ENCODE measurements at regions not wholly inside any gene's neighbourhood (a gene's known extent, or its start where the extent isn't known, plus 50 kb on each side); places are given as distances from the start of the nearest gene placed in this dataset.

- no peak overlapping the region for H3K27ac ChIP-seq
- TF ChIP-seq POLR2AphosphoS5 (IDR thresholded peaks at IDR 0.05) (no peak), CTCF (IDR thresholded peaks at IDR 0.05) (no peak), POLR2A (IDR thresholded peaks at IDR 0.05) (no peak)
- DNase-seq (ENCODE audit: low spot score in 2 of 2) = no peak
Observed at GRCh38 chr13:72537395-72537780, 190.0 kb downstream of the MZT1 start.

GRCh38 chr13:72536714-72537394 lies 190.6 kb downstream of the MZT1 start:
- TF ChIP-seq CTCF (IDR thresholded peaks at IDR 0.05) (no peak), POLR2A (IDR thresholded peaks at IDR 0.05) (no peak), POLR2AphosphoS5 (IDR thresholded peaks at IDR 0.05) (no peak)
- no peak for DNase-seq (ENCODE audit: low spot score in 2 of 2)
- Histone ChIP-seq H3K4me3 (no peak overlapping the region), H3K27me3 (no peaks in the 10 kb centered on the region), H3K9me3 (no peaks in the 10 kb centered on the region), H3K36me3 (no peaks in the 10 kb centered on the region), H3K27ac (no peak overlapping the region), H3K4me1 (no peaks in the 10 kb centered on the region)
- intact Hi-C loops (cut with DNase I; ENCODE audit: low total_unique reads) = no loop called here

More at GRCh38 chr13:72537395-72537780, 190.0 kb downstream of the MZT1 start:
- no peaks in the 10 kb centered on the region for H3K36me3 ChIP-seq
- no peaks in the 10 kb centered on the region for H3K9me3 ChIP-seq
- H3K27me3 ChIP-seq = no peaks in the 10 kb centered on the region
- intact Hi-C loops (cut with DNase I; ENCODE audit: low total_unique reads) = no loop called here
- no peaks in the 10 kb centered on the region for H3K4me1 ChIP-seq
- no peak overlapping the region for H3K4me3 ChIP-seq

GRCh38 chr13:72534951-72535640 lies 192.3 kb downstream of the MZT1 start:
- Histone ChIP-seq H3K4me3 (no peak overlapping the region), H3K4me1 (no peaks in the 10 kb centered on the region), H3K9me3 (no peaks in the 10 kb centered on the region), H3K27ac (no peak overlapping the region), H3K27me3 (no peaks in the 10 kb centered on the region), H3K36me3 (no peaks in the 10 kb centered on the region)
- no peak for TF ChIP-seq POLR2A (IDR thresholded peaks at IDR 0.05)
- TF ChIP-seq POLR2AphosphoS5 (IDR thresholded peaks at IDR 0.05) = no peak
- TF ChIP-seq CTCF (IDR thresholded peaks at IDR 0.05) = no peak
- no peak for DNase-seq (ENCODE audit: low spot score in 2 of 2)
- intact Hi-C loops (cut with DNase I; ENCODE audit: low total_unique reads) = no loop called here

- Histone ChIP-seq H3K9me3 (no peaks in the 10 kb centered on the region), H3K27ac (no peak overlapping the region), H3K4me1 (no peaks in the 10 kb centered on the region), H3K27me3 (no peaks in the 10 kb centered on the region), H3K36me3 (no peaks in the 10 kb centered on the region), H3K4me3 (no peak overlapping the region)
- TF ChIP-seq CTCF (IDR thresholded peaks at IDR 0.05) (no peak), POLR2A (IDR thresholded peaks at IDR 0.05) (no peak), POLR2AphosphoS5 (IDR thresholded peaks at IDR 0.05) (no peak)
- intact Hi-C loops (cut with DNase I; ENCODE audit: low total_unique reads) = no loop called here
- no peak for DNase-seq (ENCODE audit: low spot score in 2 of 2)
Observed at GRCh38 chr13:72530471-72530870, 197.0 kb downstream of the MZT1 start.

- intact Hi-C loops (cut with DNase I; ENCODE audit: low total_unique reads) = no loop called here
- Histone ChIP-seq H3K9me3 (no peaks in the 10 kb centered on the region), H3K27ac (no peak overlapping the region), H3K27me3 (no peaks in the 10 kb centered on the region), H3K4me3 (no peak overlapping the region), H3K36me3 (no peaks in the 10 kb centered on the region), H3K4me1 (no peaks in the 10 kb centered on the region)
- DNase-seq (ENCODE audit: low spot score in 2 of 2) = no peak
- TF ChIP-seq CTCF (IDR thresholded peaks at IDR 0.05) (no peak), POLR2A (IDR thresholded peaks at IDR 0.05) (no peak), POLR2AphosphoS5 (IDR thresholded peaks at IDR 0.05) (no peak)
Observed at GRCh38 chr13:72527333-72527732, 200.1 kb downstream of the MZT1 start.
